ENCODE measurements at regions not wholly inside any gene's neighbourhood (a gene's known extent, or its start where the extent isn't known, plus 50 kb on each side); places are given as distances from the start of the nearest gene placed in this dataset.

DNA sequence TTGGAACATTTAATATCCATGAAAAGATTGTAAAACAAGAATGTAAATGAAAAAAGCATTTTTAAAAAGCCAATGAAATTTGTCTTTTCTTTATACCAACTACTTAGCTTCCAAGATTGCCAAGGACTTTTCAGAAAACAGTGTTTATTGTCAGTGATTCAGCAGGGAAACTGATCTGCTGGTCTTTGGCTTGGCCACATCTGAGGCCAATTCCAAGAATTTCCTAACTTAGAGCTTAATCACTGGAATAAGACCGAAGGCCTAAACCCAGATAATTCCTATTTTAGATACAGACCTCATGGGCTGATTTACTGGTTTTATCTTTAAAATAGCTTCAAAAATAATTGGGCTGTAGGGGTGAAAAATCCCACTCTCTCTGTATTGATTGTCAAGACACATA is 260.5 kb upstream of the RORA start:
- DNase-seq, result no peak

- DNase-seq, result no peak
Observed at GRCh38 chr15:61483599-61483998, 254.5 kb upstream of the RORA start.

- no peak for DNase-seq
Observed at GRCh38 chr15:61481886-61482285, 252.8 kb upstream of the RORA start.

- no peak for DNase-seq
Observed at GRCh38 chr15:61480863-61481262, 251.8 kb upstream of the RORA start.

DNA sequence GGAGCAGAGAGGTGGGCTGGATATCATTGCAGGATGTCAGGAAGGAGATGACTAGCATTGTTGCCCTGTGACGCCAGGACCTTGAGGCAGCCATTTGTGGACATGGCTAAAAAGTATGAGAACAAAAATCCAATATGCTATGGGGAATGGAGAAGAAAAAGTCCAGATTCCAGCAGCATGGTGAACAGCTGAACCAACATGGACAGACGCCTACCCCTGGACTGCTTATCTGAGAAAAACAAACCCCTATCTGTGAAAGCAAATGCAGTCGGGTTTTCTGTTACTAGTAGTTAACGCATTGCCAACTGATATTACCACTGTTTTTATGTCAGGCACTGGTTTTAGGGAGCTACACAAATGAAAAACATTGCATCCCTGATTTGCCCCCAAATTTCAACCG is 251.2 kb upstream of the RORA start:
- DNase-seq, result no peak

GRCh38 chr15:61479613-61480012 is 250.5 kb upstream of the RORA start:
- no peak for DNase-seq

GRCh38 chr15:61476741-61477140 is 247.6 kb upstream of the RORA start:
- no peak for DNase-seq

GRCh38 chr15:61474796-61475195 is 245.7 kb upstream of the RORA start:
- no peak for DNase-seq

GRCh38 chr15:61467823-61468222 is 238.7 kb upstream of the RORA start:
- DNase-seq, result no peak

GRCh38 chr15:61459785-61460707 is 230.9 kb upstream of the RORA start:
- no peak for DNase-seq

GRCh38 chr15:61457050-61457733 is 228.1 kb upstream of the RORA start:
- DNase-seq, result no peak

GRCh38 chr15:61449186-61449702 is 220.1 kb upstream of the RORA start:
- no peak for DNase-seq

DNA sequence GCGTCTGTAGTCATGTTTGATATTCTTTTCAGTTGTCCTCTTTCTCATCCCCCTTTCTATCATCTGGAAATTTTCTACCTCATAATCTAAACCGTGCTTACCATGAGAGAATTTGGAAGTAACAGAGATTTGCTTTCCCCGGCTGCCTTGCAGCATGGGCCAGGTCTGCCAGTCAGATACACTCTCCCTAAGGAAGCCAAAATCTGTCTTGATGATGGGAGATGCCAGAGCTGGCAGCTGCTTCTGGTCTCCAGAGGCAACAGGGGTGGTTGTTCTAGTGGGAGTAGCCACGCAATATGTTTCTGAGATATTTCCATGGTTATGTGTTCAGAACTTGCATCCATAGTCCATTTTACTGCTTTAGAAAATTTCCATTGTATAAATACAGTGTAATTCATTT is 218.9 kb upstream of the RORA start:
- peak in 1 of 51 donors; percentile 2 for DNase-seq

- no peak for DNase-seq
Observed at GRCh38 chr15:61444585-61444984, 215.5 kb upstream of the RORA start.

DNA sequence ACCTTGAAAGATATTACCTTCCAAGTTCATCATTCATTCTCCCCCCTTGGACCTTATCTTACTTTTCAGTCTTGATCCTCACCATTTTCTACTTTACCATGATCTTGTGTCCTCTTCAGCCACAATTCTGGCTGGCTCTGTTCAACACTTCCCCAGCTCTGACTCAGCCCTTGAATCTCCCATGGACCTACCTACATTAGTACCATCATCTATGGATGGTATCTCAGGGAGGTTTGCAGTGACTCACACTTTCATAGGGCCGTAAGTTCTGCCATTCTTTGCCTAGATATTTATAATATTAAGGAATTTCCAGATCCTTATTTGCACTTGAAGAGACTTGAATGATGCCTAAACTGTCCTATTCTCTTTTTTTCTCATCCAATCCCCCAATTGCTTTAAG is 213.7 kb upstream of the RORA start:
- no peak for DNase-seq

GRCh38 chr15:61441891-61442290 is 212.8 kb upstream of the RORA start:
- DNase-seq, result no peak

DNA sequence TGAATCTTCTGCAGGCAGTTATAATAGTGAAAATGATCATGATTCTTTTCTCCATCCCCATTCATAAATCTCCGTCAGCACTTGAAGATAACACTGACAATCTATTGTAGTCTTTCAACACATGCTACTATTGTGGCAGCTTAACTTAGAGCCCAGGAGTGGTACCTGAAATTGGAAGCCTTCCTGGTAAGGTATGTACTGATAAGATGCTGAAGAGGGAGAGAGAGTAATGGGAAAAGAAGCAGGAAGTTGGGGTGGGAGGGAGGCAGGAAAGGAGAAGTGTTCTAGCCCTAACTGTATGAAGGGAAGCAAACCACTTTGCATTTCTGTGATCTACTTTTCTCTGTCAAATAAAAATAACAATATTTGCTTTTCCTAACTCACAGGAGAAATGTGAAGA is 197.4 kb upstream of the RORA start:
- no peak for DNase-seq

GRCh38 chr15:61425934-61426333 is 196.8 kb upstream of the RORA start:
- DNase-seq, result no peak

GRCh38 chr15:61422773-61423172 is 193.7 kb upstream of the RORA start:
- DNase-seq, result no peak

GRCh38 chr15:61421938-61422337 is 192.8 kb upstream of the RORA start:
- DNase-seq, result no peak

DNA sequence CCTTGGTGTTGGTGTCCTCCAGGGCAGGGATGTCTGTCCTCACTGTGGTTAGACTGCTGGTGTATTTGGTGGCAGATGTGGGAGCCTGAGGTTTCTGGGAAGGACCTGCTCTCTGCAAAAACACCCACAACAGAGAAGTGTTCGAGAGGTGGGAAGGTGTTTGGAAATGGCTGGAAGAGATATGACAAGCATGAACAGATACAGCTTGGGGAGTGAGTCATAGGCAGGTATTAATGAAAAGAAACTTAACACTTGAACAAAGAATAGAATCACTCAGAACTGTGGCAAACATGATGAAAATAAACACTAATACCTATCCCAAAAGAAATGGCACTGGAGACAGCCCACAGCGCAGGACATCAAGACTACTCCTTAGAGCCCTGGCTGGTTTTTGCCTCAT is 192.4 kb upstream of the RORA start:
- DNase-seq, result no peak

- no peak for DNase-seq
Observed at GRCh38 chr15:61420546-61420945, 191.4 kb upstream of the RORA start.

- DNase-seq, result no peak
Observed at GRCh38 chr15:61415617-61416120, 186.6 kb upstream of the RORA start.
